Endodermal cell (in vitro differentiated cells): ENCODE measurements at regions not wholly inside any gene's neighbourhood (a gene's known extent, or its start where the extent isn't known, plus 50 kb on each side); places are given as distances from the start of the nearest gene placed in this dataset.
A peak's percentile ranks its signal among the peaks of the same experiment; 100 is the strongest.
"Not testable (repeated sequence)": the region's sequence is repeated elsewhere in the genome, so short reads cannot be mapped to it uniquely, and the experiment has no call there.

Experiments
- DNase-seq: peaks from one replicate; pipeline ENCODE4 v3.0.0-alpha.2; 2017
- H3K27ac ChIP-seq: 2 replicates; pipeline ENCODE4 v1.5.1; 2013; ENCODE audit warnings: mild to moderate bottlenecking, low read depth, low read length, moderate library complexity
- H3K27me3 ChIP-seq: 2 replicates; pipeline ENCODE4 v1.6.1; 2013; ENCODE audit warnings: mild to moderate bottlenecking, low read length, moderate library complexity; ENCODE audit not compliant: insufficient read depth, control insufficient read depth, poor library complexity, severe bottlenecking
- H3K36me3 ChIP-seq: 2 replicates; pipeline ENCODE4 v1.7.0; 2013; ENCODE audit warnings: mild to moderate bottlenecking, low read length, moderate library complexity; ENCODE audit not compliant: control insufficient read depth, insufficient read depth
- H3K4me1 ChIP-seq: one replicate; pipeline ENCODE4 v1.7.0; 2013; ENCODE audit warnings: low read length; ENCODE audit not compliant: control insufficient read depth, insufficient read depth
- H3K4me3 ChIP-seq: 2 replicates; pipeline ENCODE4 v1.5.1; 2013; ENCODE audit warnings: mild to moderate bottlenecking, low read length, moderate library complexity
- H3K9ac ChIP-seq: 2 replicates; pipeline ENCODE4 v1.6.1; 2013; ENCODE audit warnings: mild to moderate bottlenecking, low read length, moderate library complexity; ENCODE audit not compliant: poor library complexity, severe bottlenecking; ENCODE audit errors: extremely low read depth
- H3K9me3 ChIP-seq: 2 replicates; pipeline ENCODE4 v1.6.1; 2013; ENCODE audit warnings: mild to moderate bottlenecking, low read length, moderate library complexity; ENCODE audit not compliant: control insufficient read depth
- H3K27ac Mint-ChIP-seq: 2 replicates; pipeline ENCODE4 v1.8.0; 2020; ENCODE audit warnings: mixed read lengths
- H3K27me3 Mint-ChIP-seq: 2 replicates; pipeline ENCODE4 v1.8.0; 2021; ENCODE audit warnings: mild to moderate bottlenecking, mixed read lengths; ENCODE audit not compliant: insufficient read depth
- H3K36me3 Mint-ChIP-seq: 2 replicates; pipeline ENCODE4 v1.8.0; 2020; ENCODE audit warnings: low read depth, mixed read lengths
- H3K4me1 Mint-ChIP-seq: 2 replicates; pipeline ENCODE4 v1.8.0; 2020; ENCODE audit warnings: mixed read lengths
- H3K4me3 Mint-ChIP-seq: 2 replicates; pipeline ENCODE4 v1.8.0; 2020; ENCODE audit warnings: mild to moderate bottlenecking, moderate library complexity, mixed read lengths
- H3K9me3 Mint-ChIP-seq: 2 replicates; pipeline ENCODE4 v1.8.0; 2020; ENCODE audit warnings: mild to moderate bottlenecking, mixed read lengths
- WGBS, 2 experiments: methylation state at CpG; one replicate each; pipeline versions ENCODE4 v1.1.5 to v1.1.7; 2013; ENCODE audit warnings: missing lambda C conversion rate in 2 of 2, mixed read lengths in 1 of 2; ENCODE audit not compliant: insufficient coverage in 1 of 2, insufficient read length in 1 of 2; 5-methylcytosine and 5-hydroxymethylcytosine counted together
- TF ChIP-seq, protein P1 (sequence below): fragments of 200-600 bp; sonication (generic); conservative IDR thresholded peaks from 2 replicates; pipeline ENCODE4 v1.5.0; 2021; ENCODE audit warnings: antibody characterized with exemption, mild to moderate bottlenecking

DNA sequence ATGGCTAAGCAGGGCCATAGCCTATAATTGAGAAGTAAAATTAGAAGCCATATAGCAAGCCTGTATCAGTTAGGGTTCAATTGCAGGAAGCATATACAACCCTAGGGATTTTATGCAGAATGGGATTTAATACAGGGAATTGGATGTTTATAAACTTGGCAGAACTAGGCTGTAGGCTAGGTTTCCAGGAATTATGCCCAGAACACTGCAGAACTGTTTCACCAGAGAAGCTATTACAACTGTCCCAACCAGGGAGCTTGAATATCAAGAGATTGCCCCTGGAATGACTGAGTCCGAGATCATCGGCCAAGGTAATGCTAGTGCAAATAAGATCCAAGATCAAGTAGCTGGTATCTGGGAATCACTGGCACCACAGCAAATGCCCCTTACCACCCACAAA, 64.0 kb downstream of the PRR15 start:
- no peaks in the 10 kb centered on the region for H3K4me1 Mint-ChIP-seq
- H3K27me3 ChIP-seq = peaks cover 4% of the 10 kb centered on the region
- H3K9me3 Mint-ChIP-seq = no peaks in the 10 kb centered on the region
- no peaks in the 10 kb centered on the region for H3K27me3 Mint-ChIP-seq
- DNase-seq = no peak
- H3K4me1 ChIP-seq = no peaks in the 10 kb centered on the region
- no peak overlapping the region for H3K27ac ChIP-seq
- no peaks in the 10 kb centered on the region for H3K9me3 ChIP-seq
- no peak overlapping the region for H3K4me3 ChIP-seq
- H3K36me3 Mint-ChIP-seq = no peaks in the 10 kb centered on the region
- no peak overlapping the region for H3K27ac Mint-ChIP-seq
- 76 to 100% methylated on average over 2 of the region's 2 CpGs for WGBS, 2 experiments
- no peak overlapping the region for H3K9ac ChIP-seq
- no peak overlapping the region for H3K4me3 Mint-ChIP-seq
- no peaks in the 10 kb centered on the region for H3K36me3 ChIP-seq
- TF ChIP-seq, protein P1, sequence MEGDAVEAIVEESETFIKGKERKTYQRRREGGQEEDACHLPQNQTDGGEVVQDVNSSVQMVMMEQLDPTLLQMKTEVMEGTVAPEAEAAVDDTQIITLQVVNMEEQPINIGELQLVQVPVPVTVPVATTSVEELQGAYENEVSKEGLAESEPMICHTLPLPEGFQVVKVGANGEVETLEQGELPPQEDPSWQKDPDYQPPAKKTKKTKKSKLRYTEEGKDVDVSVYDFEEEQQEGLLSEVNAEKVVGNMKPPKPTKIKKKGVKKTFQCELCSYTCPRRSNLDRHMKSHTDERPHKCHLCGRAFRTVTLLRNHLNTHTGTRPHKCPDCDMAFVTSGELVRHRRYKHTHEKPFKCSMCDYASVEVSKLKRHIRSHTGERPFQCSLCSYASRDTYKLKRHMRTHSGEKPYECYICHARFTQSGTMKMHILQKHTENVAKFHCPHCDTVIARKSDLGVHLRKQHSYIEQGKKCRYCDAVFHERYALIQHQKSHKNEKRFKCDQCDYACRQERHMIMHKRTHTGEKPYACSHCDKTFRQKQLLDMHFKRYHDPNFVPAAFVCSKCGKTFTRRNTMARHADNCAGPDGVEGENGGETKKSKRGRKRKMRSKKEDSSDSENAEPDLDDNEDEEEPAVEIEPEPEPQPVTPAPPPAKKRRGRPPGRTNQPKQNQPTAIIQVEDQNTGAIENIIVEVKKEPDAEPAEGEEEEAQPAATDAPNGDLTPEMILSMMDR = no peak

DNA sequence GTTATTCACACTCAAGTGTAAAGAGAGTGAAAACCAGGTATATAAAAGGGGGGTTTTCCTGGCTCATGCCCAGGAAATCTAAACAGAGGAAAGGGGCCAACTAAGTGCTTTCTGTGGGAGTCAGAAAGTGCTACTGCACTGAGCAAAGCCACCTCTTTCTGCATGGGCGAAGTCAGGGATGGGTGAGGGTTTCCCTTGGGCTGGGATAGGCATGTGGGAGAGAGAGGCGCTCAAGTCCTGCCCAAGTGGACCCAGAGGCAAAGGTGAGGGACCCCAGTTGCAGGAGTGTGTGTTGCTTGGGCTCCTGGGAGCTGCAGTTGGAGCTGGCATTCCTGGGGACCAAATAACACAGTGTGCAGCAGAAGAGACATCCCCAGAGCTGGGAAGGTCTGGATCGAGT, 65.9 kb downstream of the PRR15 start:
- no peaks in the 10 kb centered on the region for H3K9me3 ChIP-seq
- H3K27ac Mint-ChIP-seq = peak overlapping the region; percentile 11
- WGBS, 2 experiments = 94 to 98% methylated on average over 2 to 3 of the region's 3 CpGs
- H3K27ac ChIP-seq = no peak overlapping the region
- H3K9me3 Mint-ChIP-seq = no peaks in the 10 kb centered on the region
- H3K36me3 ChIP-seq = no peaks in the 10 kb centered on the region
- no peaks in the 10 kb centered on the region for H3K4me1 Mint-ChIP-seq
- H3K27me3 Mint-ChIP-seq = no peaks in the 10 kb centered on the region
- no peaks in the 10 kb centered on the region for H3K4me1 ChIP-seq
- H3K9ac ChIP-seq = no peak overlapping the region
- H3K4me3 Mint-ChIP-seq = no peak overlapping the region
- no peak for DNase-seq
- no peaks in the 10 kb centered on the region for H3K36me3 Mint-ChIP-seq
- peaks cover 4% of the 10 kb centered on the region for H3K27me3 ChIP-seq
- TF ChIP-seq, protein P1 = no peak
- H3K4me3 ChIP-seq = no peak overlapping the region

DNA sequence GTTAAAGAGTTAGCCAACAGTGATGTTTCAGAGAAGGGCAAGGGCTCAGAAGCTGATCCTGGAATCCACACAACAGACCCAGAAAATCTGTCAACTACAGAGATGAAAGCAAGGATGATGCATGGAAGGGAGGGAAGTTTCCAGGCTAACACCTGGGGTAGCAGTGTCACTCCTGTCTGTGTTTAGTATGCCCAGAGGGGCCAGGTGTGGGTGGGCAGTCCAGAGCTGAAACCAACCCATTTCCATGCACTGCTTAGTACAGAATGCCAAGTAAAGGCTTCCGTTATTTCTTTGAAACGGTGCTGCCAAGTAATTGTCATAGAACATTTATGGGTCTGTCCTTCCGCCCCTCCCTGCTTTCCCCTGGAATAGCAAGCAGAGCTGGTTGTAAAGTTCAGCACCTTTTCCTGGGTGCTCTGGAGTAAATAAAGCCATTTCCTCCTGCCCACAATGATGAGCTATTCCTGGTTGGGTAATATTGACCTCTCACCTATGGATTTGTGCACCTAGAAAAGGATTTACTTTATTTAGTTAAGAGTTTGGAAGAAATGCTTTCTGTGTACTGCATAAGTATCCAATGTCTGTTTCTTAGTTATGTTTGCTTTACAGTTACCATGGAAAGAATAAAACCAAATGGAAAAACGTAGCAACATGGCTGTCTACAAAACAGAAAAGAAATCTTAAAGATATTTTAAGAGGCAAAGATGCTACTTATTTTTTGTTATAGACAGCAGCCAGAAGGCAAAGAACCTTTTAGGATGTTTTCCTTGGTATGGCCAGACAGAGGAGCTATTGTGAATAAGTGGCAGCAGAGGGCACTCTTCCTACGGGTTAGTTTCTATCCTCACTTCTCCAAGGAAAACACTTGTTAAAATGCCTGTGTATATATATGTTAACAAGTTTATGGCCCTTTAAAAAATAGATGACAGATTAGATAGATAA, 71.7 kb downstream of the PRR15 start:
- H3K4me3 Mint-ChIP-seq, H3K9me3 Mint-ChIP-seq, H3K36me3 ChIP-seq, H3K9ac ChIP-seq, H3K27ac ChIP-seq, H3K4me1 ChIP-seq, H3K36me3 Mint-ChIP-seq, H3K27me3 ChIP-seq, H3K4me1 Mint-ChIP-seq, H3K4me3 ChIP-seq, DNase-seq, H3K9me3 ChIP-seq, H3K27me3 Mint-ChIP-seq, H3K27ac Mint-ChIP-seq: not testable (repeated sequence)
- 50 to 53% methylated on average over 2 to 5 of the region's 5 CpGs for WGBS, 2 experiments
- TF ChIP-seq, protein P1 = peak; percentile 79
